Hepatocyte (in vitro differentiated cells): ENCODE measurements at regions not wholly inside any gene's neighbourhood (a gene's known extent, or its start where the extent isn't known, plus 50 kb on each side); places are given as distances from the start of the nearest gene placed in this dataset.

Experiments used
- EZH2 ChIP-seq: fragments of 200-600 bp; sonication (generic); IDR thresholded peaks from 2 replicates; pipeline ENCODE4 v1.6.1; 2016; ENCODE audit warnings: antibody characterized with exemption, mild to moderate bottlenecking, borderline replicate concordance
- EZH2phosphoT487 ChIP-seq: fragments of 200-600 bp; sonication (generic); IDR thresholded peaks from one replicate; pipeline ENCODE4 v1.6.1; 2018; ENCODE audit warnings: antibody characterized with exemption, mild to moderate bottlenecking, low read depth, moderate library complexity; ENCODE audit not compliant: unreplicated experiment, severe bottlenecking
- TF ChIP-seq, protein P1 (sequence below): fragments of 200-600 bp; sonication (generic); IDR thresholded peaks from 2 replicates; pipeline ENCODE4 v1.5.1; 2016; ENCODE audit warnings: antibody characterized with exemption, mild to moderate bottlenecking; ENCODE audit not compliant: poor library complexity

DNA sequence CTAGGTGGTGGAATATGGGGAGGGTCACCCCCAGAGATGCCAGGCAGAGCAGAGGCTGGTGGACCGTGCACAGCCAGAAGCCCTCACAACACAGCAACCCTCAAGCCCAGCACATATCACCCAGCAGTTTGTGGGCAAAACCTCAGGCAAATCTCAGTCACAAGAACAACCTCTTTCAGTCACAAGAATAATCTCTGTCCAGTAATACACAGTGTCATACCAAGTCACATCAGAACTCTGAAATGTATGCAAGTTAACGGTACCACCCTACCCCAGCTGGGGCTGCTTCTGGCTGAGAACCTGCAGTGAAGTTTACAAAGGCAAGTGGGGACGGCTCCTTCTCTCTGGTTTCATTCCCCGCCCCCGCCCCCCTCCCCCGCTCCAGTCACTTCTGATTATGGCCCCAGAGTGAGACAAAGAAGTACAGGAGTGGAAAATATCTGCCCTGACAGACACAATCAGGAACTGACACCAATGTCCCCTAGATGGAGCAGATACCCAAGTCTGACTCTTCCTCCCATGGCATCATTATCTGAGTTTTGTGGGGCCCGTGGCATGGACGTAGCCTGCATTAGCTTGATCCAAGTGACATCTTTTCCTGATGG lies 480.9 kb upstream of the TMEM132C start:
- TF ChIP-seq, protein P1, sequence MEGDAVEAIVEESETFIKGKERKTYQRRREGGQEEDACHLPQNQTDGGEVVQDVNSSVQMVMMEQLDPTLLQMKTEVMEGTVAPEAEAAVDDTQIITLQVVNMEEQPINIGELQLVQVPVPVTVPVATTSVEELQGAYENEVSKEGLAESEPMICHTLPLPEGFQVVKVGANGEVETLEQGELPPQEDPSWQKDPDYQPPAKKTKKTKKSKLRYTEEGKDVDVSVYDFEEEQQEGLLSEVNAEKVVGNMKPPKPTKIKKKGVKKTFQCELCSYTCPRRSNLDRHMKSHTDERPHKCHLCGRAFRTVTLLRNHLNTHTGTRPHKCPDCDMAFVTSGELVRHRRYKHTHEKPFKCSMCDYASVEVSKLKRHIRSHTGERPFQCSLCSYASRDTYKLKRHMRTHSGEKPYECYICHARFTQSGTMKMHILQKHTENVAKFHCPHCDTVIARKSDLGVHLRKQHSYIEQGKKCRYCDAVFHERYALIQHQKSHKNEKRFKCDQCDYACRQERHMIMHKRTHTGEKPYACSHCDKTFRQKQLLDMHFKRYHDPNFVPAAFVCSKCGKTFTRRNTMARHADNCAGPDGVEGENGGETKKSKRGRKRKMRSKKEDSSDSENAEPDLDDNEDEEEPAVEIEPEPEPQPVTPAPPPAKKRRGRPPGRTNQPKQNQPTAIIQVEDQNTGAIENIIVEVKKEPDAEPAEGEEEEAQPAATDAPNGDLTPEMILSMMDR: no peak
- TF ChIP-seq EZH2 (no peak), EZH2phosphoT487 (no peak)
